Putamen (tissue), 1 donor: ENCODE measurements at regions not wholly inside any gene's neighbourhood (a gene's known extent, or its start where the extent isn't known, plus 50 kb on each side); places are given as distances from the start of the nearest gene placed in this dataset.

Experiments used
- DNase-seq: peaks from one replicate; pipeline ENCODE4 v3.0.0-alpha.2; 2016; ENCODE audit warnings: low spot score

DNA sequence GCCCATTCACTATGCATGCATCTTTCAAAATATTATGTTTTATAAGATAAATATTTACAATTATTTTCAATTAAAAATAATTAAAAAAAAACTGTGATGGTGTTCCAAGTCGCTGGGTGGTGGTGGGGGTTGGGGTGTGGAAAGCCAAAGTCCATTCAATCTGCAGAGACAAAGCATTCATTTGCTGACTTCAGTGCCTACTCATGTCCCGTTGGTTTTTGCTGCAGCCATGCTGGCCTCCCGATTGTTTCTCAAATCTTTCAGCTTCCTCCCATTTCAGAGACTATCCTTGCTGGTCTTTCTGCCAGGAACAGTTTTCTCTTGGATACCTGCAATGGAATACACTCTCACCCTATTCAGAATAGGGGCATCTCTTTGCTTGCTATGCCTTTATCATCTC lies 331.5 kb upstream of the NOVA1 start:
- DNase-seq, result no peak

DNA sequence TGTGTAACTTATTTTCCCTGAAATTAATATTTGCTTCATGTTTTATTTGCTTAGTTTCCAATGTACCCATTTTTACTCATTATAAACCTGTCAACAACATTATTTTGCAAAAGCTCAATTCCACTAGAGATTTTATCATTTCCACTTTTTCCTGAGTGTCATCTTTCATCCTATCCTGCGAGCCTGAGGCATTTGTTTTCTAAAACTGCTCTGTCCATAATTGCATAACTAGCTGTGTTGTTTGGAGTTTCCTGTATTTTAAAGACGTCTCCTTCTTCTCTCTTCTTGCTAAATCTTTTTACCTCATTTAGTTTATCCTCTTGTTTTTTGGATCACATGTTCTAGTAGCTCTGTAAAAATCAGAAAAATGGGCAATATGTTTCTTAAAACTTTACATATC lies 332.7 kb upstream of the NOVA1 start:
- DNase-seq, result no peak

DNA sequence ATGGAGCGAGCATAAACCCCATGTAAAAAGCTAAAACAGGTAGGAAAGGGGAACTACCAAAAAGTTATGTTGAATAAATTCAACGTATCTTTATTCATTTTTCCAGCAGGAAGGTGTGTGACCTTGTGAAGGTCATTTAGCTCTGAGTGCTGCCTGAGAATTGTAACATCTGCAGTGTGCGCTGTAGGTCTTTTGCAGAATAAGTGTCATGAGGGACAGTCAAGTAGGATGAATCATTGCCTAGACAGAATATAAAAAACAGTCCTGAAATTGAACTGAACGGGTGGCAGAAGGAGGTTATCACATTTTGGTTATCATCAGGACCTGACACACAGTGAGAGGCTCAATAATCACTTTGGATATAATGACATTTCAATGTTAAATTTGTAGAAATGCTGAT lies 334.8 kb upstream of the NOVA1 start:
- no peak for DNase-seq

DNA sequence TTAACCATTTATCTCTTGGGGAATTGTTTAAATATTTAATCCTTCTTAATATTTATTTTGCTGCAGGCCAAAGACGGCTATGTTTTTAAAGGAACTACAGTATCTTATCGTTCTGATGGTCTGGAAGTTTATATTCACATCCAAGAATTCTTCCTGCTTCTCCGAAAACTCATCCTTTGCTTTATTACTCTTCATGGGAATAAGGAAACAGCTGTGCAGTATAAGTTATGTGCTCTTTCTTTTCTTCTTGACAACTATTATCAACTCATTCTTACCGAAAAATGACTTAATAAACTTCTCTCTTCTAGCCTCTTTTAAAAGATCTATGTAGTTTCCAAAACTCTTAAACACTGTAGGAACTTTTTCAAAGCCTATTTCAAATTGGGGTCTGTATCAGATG lies 335.6 kb upstream of the NOVA1 start:
- no peak for DNase-seq

DNA sequence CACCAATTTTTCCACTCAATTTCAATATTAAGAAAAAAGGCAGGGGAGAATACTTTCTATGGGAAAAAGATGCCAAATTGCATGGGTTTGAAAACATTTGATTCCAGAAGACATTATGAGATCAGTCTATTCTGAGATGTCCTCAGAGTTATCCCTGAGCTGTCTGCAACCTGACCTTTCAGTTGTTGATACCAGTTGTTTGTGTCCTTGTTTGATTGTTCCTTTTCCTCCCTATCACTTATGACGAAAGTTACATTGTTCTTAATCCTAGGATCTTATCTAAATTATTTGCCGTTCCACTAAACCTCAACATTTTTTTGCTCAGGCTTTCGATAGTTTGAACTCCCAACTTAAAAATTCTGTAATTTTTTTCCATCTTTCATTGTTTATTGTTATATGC lies 336.3 kb upstream of the NOVA1 start:
- DNase-seq, result no peak

DNA sequence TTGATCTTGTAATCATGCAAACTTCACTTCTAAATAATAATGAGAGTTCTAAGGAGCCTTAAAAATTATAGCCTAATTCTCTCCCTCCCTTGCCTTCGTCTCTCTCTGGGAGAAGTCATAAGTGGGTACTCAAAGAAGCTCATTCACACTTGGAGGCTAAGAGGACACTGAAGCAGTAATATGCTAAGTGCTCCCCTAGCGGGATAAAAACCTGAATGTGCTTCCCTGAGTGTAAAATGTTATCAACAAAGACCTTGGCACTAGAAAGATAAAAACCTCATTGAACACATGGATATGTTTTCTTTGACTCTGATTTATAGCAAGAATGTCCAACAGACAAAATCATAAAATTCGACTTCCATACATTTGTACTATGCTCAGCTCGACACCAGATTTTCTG lies 337.9 kb upstream of the NOVA1 start:
- DNase-seq, result no peak

DNA sequence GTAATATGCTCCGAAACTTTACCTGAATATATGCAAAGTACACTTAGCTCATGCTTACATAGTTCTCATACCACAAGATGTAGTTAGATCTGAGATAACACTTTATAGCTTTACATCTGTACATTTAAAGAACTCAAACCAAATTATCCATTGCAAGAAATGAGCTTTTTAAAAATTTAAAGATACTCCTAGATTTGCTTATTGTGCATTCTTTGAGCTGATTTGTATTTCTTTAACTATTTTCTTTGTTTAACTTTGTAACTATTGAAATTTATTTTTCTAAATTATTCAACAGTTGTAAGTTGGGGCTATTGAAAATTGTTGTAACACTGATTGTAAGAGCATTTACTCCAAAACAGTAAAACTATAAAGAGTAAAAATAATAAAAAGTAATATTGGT lies 340.2 kb upstream of the NOVA1 start:
- DNase-seq, result no peak

DNA sequence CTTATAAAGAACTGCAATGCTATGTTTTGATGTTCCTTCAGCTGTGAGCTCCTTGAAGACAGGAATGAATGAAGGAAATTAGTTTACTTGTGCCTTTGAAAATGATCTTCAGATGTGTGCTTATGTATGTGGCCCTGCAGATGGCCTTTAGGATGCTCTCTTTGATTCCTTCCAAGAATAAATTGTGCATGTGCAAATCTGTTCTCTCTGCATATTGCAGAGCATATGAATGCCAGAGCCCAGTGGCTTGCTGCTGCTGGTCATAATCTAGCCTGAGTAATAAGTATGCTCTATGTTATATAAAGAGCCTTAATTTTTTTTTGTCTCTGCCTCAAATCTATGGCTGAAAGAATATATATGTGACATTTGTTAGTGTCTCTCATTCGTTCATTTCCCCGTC lies 341.9 kb upstream of the NOVA1 start:
- no peak for DNase-seq

DNA sequence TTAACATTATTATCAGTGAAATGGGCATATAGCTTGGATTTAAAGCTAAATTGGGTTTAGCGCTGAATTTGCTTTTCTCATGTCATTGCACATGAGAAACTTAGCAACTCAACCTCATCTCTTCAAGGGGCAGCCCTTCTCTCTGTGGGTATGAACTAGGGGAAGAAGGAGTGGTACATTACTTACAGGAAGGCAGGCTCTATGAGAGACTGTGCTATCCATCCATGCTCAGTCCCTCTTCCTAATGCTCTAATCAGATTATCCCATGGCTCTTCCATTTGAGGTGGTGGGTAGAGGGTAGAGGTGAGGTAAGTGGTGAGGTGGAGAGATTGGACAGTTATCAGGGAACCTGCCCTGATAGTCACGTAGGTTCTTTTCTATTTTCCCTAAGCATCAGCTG lies 343.7 kb upstream of the NOVA1 start:
- DNase-seq, result no peak

DNA sequence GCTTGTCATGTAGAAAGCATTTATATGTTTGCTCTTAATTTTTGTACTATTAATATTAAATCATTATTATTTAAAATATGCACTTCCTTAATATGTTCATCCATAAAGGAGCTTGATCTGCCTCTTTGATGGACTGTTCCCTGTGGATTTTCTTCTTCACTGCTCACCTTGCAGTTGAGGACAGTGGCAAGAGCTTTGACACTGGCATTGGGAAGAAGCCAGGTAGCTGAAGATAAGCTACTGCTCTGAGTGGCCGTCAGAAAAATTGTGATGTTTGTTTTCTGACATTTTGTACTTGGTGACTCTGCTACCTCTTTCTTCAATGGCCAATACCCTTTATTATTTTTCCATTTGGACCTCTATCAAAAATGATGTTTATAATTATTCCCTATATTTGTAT lies 349.4 kb upstream of the NOVA1 start:
- no peak for DNase-seq

DNA sequence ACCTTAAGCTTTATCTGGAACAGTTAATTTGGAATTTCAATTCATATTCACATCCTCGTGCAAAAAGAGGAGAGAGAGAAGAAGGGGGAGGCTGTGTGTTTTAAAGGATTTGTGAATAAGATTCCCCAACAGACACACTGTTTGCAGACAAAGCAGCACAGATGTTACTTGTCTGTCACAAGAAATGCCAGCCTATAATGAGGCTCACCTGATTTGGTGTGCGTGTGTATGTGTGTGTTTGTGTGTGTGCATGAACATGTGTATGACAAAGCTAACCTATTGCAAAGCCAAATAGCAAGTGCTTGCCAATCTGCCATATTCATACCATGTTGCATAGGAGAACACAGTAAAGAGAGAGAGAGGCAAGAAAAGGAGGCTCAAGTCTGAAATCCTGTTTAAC lies 361.6 kb upstream of the NOVA1 start:
- DNase-seq, result no peak

DNA sequence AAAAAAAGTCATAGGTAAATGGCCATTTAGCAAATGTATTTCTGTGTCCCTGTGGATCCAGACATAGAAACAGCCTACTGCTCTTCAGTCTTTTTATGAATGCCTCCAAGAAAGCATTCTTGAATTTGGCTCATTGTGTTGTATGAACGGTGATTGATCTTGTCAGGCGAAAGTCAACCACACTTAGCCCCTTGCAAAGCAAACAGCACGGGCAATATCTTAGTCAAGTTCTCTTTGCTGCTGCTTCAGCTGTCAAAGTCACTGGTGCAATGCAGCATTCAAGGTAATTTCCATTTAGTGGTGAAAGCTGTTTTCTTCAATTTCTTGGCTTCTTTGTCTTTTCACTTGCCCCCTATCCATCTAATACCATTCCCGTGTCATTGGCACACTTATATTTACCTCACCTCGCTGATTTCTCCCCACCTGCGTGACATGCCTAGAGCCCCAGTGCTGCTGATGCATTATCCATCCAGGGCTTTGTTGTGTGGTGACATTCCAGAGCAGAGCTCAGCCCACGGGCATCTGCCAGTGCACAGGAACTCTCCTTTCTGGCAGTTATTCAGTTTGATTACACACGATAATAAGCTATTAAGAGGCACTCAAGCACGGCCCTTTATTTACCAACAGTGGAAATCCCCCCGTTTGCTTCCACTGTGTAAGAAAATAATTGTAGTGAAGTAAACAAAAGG lies 362.3 kb upstream of the NOVA1 start:
- DNase-seq, result no peak

DNA sequence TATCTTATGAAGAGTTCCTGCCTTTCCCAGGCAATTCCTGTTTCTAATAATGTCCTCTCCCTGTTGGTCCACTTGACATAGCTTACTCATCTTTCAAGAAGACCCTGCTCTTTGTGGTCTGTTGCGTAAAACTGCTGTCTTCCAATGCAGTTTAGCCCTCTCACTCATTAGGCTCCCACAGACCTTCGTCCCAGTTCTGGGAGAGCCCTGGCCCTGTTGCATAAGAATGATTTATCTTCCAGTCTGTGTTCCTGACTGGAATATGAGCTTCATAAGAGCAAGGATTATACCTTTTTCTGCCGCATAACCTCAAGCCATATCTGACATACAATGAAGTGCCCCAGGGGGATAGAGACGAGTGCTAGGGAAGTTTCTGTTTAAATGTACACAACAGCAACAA lies 365.9 kb upstream of the NOVA1 start:
- no peak for DNase-seq

DNA sequence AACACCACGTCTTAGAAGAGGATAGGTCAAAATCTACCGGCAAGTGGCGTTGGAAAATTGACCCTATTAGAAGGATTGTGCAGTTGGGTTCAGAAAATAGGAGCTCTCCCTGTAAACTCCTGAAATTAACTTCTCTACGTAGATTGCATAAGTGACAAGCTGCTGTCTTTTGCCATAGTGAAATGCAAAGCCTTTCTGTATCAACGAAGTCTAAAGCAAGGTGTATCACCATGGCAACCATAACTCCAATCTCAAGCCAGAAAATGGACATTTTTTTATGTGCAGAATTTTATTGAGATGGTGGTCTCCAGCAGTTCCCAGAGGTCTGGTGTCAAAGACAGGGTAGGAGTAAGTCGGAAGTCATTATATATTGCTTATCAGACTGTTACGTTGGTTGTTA lies 367.7 kb upstream of the NOVA1 start:
- no peak for DNase-seq

DNA sequence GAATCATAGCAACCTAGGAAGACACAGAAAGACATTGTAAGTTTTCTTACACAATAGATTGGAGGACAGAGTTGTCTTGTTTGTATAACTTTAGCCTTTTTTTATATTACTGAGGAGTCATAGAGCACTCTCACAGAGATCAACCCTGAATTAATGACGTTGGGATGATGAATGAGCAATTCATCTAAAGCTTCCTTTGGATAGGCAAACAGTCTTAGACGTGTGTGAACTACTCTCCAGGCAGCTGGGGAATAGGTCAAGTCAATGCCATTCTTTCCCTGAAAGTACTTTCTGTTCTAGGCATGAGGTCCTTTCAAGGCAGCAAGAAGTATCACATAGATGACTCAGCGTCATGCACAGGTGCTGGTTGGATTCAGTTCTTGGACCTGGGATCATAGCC lies 369.1 kb upstream of the NOVA1 start:
- no peak for DNase-seq

DNA sequence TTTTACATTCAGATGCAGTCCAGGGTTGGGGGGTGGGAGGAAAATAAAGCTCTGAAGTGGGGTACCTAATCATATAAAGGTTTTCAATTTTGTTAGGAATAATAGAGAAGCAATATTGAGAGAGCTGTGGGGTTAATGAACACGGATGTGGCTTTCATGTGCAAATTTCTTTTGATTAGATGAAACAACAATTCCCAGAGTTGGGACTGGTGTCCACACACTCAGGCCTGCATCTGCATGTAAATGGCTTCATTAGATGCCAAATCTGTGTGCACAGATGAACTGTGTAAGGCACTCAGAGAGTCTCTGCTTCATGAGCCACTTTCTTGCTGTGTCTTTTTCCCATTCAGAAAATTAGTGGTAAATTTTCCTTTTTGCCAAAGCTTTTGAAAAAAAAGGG lies 377.1 kb upstream of the NOVA1 start:
- DNase-seq, result no peak

DNA sequence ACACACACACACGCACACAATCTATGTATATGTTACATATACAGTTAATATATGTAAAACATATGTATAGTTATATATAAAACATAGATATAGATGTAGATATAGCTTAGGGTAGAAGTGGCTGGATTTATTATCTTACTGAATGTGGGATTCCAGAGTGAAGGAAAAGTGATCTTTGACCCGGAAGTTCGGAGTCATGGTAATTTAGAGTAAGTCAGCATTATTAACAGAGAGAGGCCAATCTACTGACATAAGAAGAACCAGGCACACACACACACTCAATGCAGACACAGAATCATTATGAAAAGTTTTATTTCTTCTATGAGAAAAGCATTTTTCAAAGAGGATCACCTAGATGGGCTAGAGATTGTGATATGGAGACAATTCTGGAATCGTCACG lies 384.2 kb upstream of the NOVA1 start:
- DNase-seq, result no peak

DNA sequence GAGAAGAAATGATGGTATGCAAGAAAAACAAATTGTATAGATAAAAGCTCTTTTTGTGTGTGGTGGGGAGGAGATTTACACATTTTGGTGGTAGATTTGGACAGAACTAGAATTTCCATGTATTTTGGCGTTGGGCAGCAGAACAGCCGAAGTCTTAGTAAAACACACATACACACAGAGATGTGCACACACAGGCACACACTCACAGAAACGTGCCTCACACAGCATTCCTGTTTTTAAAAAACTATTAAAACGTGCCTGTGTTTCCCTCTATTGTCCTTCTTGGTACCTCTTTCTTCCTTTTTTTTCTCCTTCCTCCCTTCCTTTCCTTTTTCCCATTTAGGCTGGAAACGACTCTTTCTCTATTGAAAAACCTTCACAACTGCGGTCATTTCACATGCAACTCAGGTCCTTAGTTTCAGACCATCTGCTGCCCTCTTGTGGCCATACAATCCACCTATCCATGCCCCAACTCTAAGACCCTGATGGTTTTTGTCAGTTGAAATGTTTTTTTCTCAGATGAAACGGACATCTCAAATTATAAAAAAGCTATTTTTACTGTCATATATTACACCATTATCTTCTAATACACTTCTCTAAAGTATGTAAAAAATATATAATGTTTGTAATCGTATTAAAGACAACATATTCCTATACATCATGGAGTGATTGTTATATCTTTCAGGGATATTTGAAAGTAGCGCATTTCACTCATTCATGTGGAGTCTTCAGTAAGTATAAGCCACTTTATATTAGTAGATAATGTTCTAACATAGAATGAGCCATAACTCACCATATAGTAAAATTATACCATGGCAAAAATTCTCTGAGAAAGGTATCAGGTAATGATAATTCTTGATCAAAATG lies 386.7 kb upstream of the NOVA1 start:
- peak; percentile 57 for DNase-seq

DNA sequence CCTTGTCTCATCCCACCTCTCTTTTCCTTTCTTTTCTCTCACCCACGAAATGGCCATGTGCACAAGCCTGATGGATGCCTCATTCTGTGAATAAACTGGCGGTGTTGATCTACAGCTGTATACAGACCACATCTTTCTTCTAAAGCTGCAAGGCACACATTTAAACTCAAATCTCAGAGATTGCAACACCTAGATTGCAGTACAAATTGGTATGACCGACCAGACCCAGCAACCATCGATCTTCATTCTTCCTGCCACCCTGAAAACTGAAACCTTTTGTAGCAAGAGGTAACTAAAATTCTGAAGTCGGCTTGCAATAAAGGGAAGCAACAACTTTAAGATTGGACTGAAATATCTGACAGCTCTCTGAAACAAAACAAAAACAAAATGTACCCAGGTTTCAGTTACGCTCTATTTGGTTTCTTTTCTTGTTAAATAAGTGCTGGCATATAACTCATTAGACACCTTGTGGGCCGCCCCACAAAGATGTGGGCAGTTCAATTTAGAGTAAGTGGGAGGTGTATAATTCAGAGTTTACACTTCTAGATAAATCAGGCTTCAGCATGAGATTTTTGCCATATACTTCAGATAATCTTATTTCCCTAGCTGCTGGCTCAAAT lies 390.0 kb upstream of the NOVA1 start:
- no peak for DNase-seq

DNA sequence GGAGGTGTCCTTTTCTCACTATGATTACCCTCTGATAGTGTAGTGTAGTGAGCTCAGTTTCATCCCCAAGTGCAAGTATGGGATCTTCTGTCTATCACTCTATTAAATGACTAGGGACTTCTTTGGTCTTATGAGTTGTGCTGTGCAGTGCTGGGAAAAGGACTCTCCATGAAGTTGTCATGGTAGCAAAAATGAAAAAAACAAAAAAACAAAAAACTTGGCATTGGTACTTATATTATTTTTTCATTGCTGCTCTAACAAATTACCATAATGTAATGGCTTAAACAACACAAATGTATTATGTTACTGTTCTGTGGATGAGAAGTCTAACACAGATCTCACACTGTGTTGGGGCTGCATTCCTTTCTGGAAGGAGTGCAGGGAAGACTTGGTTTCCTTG lies 393.1 kb upstream of the NOVA1 start:
- no peak for DNase-seq

DNA sequence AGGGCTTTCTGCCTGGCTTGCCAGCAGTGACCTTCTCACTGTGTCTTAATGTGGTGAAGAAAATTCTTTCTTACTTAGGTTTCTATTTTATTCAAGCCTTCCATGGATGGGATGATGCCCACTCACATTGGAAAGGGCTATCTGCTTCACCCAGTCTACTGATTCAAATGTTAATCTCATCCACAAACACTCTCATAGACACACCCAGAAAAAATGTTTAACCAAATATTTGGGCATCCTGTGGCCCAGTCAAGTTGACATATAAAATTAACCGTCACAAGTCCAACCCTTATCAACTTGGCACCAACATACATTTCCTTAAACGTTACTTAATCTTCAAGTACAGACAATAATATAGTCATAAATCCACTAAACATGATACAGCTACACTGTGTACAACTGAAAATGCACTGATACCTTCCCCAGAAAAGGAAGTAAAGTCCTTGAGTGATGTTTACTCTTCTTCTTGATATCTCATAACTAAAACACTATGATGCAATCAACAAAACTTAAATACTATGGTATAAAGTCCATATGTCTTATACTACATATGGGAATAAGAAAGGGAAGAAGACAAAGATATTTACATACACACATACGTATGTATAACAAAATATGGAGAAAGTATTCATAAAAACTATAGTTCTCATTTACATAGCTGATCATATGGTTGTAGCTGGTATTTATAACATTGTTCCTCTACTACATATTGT lies 394.7 kb upstream of the NOVA1 start:
- no peak for DNase-seq

DNA sequence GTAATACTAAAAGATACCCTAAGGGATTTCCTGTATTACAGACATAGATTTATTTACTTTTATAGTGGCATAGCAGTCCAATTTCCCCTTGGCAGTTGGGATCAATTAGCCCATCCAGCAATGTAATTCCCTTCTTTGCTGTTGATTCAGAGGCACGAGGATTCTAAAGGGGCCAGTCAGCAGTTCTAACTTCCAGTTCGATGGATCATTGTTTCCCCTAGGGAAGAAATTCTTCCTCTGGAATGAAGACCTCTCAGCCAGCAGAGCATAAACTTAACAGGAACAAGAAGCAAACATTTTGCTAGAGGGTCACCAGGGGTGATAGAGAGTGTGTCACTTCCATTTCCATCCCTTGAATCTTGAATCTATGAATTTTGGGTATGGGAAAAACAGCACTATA lies 395.7 kb upstream of the NOVA1 start:
- DNase-seq, result no peak

DNA sequence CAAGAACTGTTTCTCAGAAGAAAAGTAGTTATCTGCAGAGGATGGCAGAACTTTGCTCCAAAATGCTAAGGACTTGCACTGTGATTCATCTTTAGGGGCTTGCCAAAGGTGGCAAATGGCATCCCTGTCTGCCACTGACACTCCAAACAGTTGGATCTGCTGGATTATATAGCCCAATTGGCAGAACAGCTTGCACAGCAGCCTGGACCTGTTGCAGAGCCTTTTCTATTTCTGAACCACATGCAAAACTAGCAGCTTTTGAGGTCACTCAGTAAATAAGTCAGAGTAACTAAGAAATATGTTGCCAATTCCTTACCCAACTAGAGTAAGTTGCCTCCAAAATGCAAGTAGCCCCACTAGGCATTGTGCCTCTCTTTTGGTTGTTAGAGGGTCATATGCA lies 397.5 kb upstream of the NOVA1 start:
- DNase-seq, result no peak
